ENCODE measurements at regions not wholly inside any gene's neighbourhood (a gene's known extent, or its start where the extent isn't known, plus 50 kb on each side); places are given as distances from the start of the nearest gene placed in this dataset.

DNA sequence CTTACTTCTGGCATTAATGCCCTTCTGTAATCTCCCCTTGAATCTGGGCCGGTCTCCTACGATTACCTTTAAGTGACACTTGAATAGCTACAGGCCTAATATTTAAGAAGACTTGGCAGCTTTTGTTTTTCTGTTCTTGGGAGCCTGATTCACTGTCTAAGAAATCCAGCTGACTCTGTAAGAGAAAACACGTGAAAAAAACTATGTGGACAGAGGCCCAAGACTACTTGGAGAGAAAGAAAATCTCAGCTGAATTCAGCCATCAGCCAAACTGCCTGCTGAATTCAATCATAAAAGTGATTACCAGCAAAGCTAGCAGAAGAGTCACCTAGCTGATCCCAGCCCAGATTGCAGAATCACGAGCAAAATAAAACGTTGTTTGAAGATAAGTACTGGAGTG, 521.2 kb downstream of the MID1IP1 start:
- TF ChIP-seq, protein P1, sequence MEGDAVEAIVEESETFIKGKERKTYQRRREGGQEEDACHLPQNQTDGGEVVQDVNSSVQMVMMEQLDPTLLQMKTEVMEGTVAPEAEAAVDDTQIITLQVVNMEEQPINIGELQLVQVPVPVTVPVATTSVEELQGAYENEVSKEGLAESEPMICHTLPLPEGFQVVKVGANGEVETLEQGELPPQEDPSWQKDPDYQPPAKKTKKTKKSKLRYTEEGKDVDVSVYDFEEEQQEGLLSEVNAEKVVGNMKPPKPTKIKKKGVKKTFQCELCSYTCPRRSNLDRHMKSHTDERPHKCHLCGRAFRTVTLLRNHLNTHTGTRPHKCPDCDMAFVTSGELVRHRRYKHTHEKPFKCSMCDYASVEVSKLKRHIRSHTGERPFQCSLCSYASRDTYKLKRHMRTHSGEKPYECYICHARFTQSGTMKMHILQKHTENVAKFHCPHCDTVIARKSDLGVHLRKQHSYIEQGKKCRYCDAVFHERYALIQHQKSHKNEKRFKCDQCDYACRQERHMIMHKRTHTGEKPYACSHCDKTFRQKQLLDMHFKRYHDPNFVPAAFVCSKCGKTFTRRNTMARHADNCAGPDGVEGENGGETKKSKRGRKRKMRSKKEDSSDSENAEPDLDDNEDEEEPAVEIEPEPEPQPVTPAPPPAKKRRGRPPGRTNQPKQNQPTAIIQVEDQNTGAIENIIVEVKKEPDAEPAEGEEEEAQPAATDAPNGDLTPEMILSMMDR (IDR thresholded peaks at IDR 0.05; ENCODE audit: insufficient read depth, low read length, poor library complexity, severe bottlenecking) = no peak
- no peak for TF ChIP-seq EZH2phosphoT487 (conservative IDR thresholded peaks at IDR 0.05; ENCODE audit: low read length)
